GM23338 (cell line): ENCODE measurements at regions not wholly inside any gene's neighbourhood (a gene's known extent, or its start where the extent isn't known, plus 50 kb on each side); places are given as distances from the start of the nearest gene placed in this dataset.

Experiments
- ATAC-seq: fragments of 200-7000 bp; cut with Tn5 transposase; 3 replicates; pipeline ENCODE4 v1.9.1; 2020
- DNase-seq: peaks from one replicate; pipeline ENCODE4 v3.0.0-alpha.2; 2015; ENCODE audit warnings: low spot score
- H2AFZ ChIP-seq: fragments of 200-600 bp; sonication (generic); 2 replicates; pipeline ENCODE4 v1.8.0; 2016; ENCODE audit warnings: antibody characterized with exemption, mild to moderate bottlenecking, moderate library complexity
- H3F3A ChIP-seq: fragments of 200-600 bp; sonication (generic); replicated peaks from 2 replicates; pipeline ENCODE4 v1.8.0; 2017; ENCODE audit warnings: antibody characterized with exemption, mixed run types, low read depth
- H3K27ac ChIP-seq: fragments of 200-600 bp; sonication (generic); 2 replicates; pipeline ENCODE4 v1.6.1; 2016; ENCODE audit warnings: low read depth
- H3K27me3 ChIP-seq: fragments of 200-600 bp; sonication (generic); 2 replicates; pipeline ENCODE4 v1.8.0; 2016; ENCODE audit warnings: mild to moderate bottlenecking, mixed run types, moderate library complexity; ENCODE audit not compliant: insufficient read depth
- H3K36me3 ChIP-seq: fragments of 200-600 bp; sonication (generic); 2 replicates; pipeline ENCODE4 v1.8.0; 2016; ENCODE audit warnings: mild to moderate bottlenecking; ENCODE audit not compliant: insufficient read depth
- H3K4me1 ChIP-seq: fragments of 200-600 bp; sonication (generic); 2 replicates; pipeline ENCODE4 v1.8.0; 2016; ENCODE audit warnings: mild to moderate bottlenecking, moderate library complexity; ENCODE audit not compliant: insufficient read depth
- H3K4me2 ChIP-seq: fragments of 200-600 bp; sonication (generic); 2 replicates; pipeline ENCODE4 v1.7.1; 2017; ENCODE audit warnings: mixed run types
- H3K4me3 ChIP-seq: fragments of 200-600 bp; sonication (generic); 2 replicates; pipeline ENCODE4 v1.6.1; 2016; ENCODE audit warnings: mixed run types
- H3K79me2 ChIP-seq: fragments of 200-600 bp; sonication (generic); replicated peaks from 2 replicates; pipeline ENCODE4 v1.8.0; 2017; ENCODE audit warnings: mild to moderate bottlenecking; ENCODE audit not compliant: insufficient read depth
- H3K9me2 ChIP-seq: fragments of 200-600 bp; sonication (generic); 2 replicates; pipeline ENCODE4 v1.8.0; 2017; ENCODE audit not compliant: insufficient read depth
- H4K20me1 ChIP-seq: fragments of 200-600 bp; sonication (generic); replicated peaks from 2 replicates; pipeline ENCODE4 v1.8.0; 2017; ENCODE audit warnings: mild to moderate bottlenecking; ENCODE audit not compliant: insufficient read depth
- H3K27ac Mint-ChIP-seq: 2 replicates; pipeline ENCODE4 v1.8.0; 2020; ENCODE audit warnings: inconsistent platforms, mild to moderate bottlenecking, moderate library complexity, mixed read lengths
- H3K27me3 Mint-ChIP-seq: 3 replicates; pipeline ENCODE4 v1.8.0; 2022; ENCODE audit warnings: low read depth, mild to moderate bottlenecking, moderate library complexity, mixed read lengths, inconsistent platforms; ENCODE audit not compliant: insufficient read depth, poor library complexity
- H3K36me3 Mint-ChIP-seq: 3 replicates; pipeline ENCODE4 v1.8.0; 2021; ENCODE audit warnings: low read depth, mild to moderate bottlenecking, inconsistent platforms, moderate library complexity, mixed read lengths
- H3K4me1 Mint-ChIP-seq: 3 replicates; pipeline ENCODE4 v1.8.0; 2020; ENCODE audit warnings: mild to moderate bottlenecking, inconsistent platforms, mixed read lengths
- H3K4me3 Mint-ChIP-seq: 3 replicates; pipeline ENCODE4 v1.8.0; 2021; ENCODE audit warnings: moderate library complexity, mild to moderate bottlenecking, inconsistent platforms, mixed read lengths
- H3K9me3 Mint-ChIP-seq: 3 replicates; pipeline ENCODE4 v1.8.0; 2020; ENCODE audit warnings: moderate library complexity, mild to moderate bottlenecking, inconsistent platforms, mixed read lengths
- CREB1 ChIP-seq: fragments of 250-450 bp; sonication (Bioruptor Pico); IDR thresholded peaks from 2 replicates; pipeline ENCODE4 v1.5.0; 2020; ENCODE audit warnings: low read depth, mild to moderate bottlenecking, moderate library complexity
- CTCF ChIP-seq, 2 experiments: fragments of 200-600 bp in 1 of 2; sonication (generic) in 1 of 2; conservative IDR thresholded peaks; 2 replicates each; pipeline versions ENCODE4 v1.5.1 to v1.6.1; 2016 to 2017; ENCODE audit warnings: antibody characterized with exemption in 2 of 2, low read depth in 2 of 2, mild to moderate bottlenecking in 2 of 2, moderate library complexity in 1 of 2
- ETS1 ChIP-seq: IDR thresholded peaks from 2 replicates; pipeline ENCODE4 v1.6.1; 2016; ENCODE audit warnings: antibody characterized with exemption
- EZH2 ChIP-seq: fragments of 200-600 bp; sonication (generic); IDR thresholded peaks from one replicate; pipeline ENCODE4 v1.8.0; 2017; ENCODE audit warnings: antibody characterized with exemption, mild to moderate bottlenecking, low read depth; ENCODE audit not compliant: unreplicated experiment
- EZH2phosphoT487 ChIP-seq: fragments of 200-600 bp; sonication (generic); IDR thresholded peaks from one replicate; pipeline ENCODE4 v1.8.1; 2018; ENCODE audit warnings: antibody characterized with exemption; ENCODE audit not compliant: unreplicated experiment
- JUNB ChIP-seq: IDR thresholded peaks from one replicate; pipeline ENCODE4 v1.6.1; 2016; ENCODE audit warnings: antibody characterized with exemption; ENCODE audit not compliant: unreplicated experiment
- NANOG ChIP-seq: IDR thresholded peaks from 2 replicates; pipeline ENCODE4 v1.6.1; 2016; ENCODE audit warnings: antibody characterized with exemption, borderline replicate concordance
- POLR2AphosphoS5 ChIP-seq: IDR thresholded peaks from 2 replicates; pipeline ENCODE4 v1.6.1; 2016; ENCODE audit warnings: antibody characterized with exemption, low read depth
- STAT1 ChIP-seq: IDR thresholded peaks from one replicate; pipeline ENCODE4 v1.6.1; 2016; ENCODE audit warnings: antibody characterized with exemption; ENCODE audit not compliant: unreplicated experiment
- ZNF114 ChIP-seq: fragments of 250-450 bp; sonication (Bioruptor Pico); IDR thresholded peaks from 2 replicates; pipeline ENCODE4 v1.5.0; 2020; ENCODE audit warnings: mild to moderate bottlenecking, moderate library complexity
- ZNF331 ChIP-seq: fragments of 250-450 bp; sonication (Bioruptor Pico); IDR thresholded peaks from 2 replicates; pipeline ENCODE4 v1.5.0; 2020; ENCODE audit warnings: low read depth, mild to moderate bottlenecking, moderate library complexity
- ZNF462 ChIP-seq: fragments of 250-450 bp; sonication (Bioruptor Pico); IDR thresholded peaks from 2 replicates; pipeline ENCODE4 v1.5.0; 2020; ENCODE audit warnings: mild to moderate bottlenecking, moderate library complexity

GRCh38 chr20:20875716-20876115 is 163.3 kb upstream of the RALGAPA2 start:
- H3K27me3 ChIP-seq: no peaks in the 10 kb centered on the region
- no peak overlapping the region for H3K4me3 ChIP-seq
- no peaks in the 10 kb centered on the region for H4K20me1 ChIP-seq
- H3K27ac Mint-ChIP-seq: no peak overlapping the region
- H3K27me3 Mint-ChIP-seq: peaks cover 2% of the 10 kb centered on the region
- H3K9me3 Mint-ChIP-seq: no peaks in the 10 kb centered on the region
- peaks cover 7% of the 10 kb centered on the region for H3K9me2 ChIP-seq
- ATAC-seq (no peak), DNase-seq (no peak)
- H3K4me1 Mint-ChIP-seq: no peaks in the 10 kb centered on the region
- no peak for TF ChIP-seq ETS1
- TF ChIP-seq POLR2AphosphoS5: no peak
- no peak for TF ChIP-seq EZH2
- TF ChIP-seq STAT1: no peak
- no peaks in the 10 kb centered on the region for H3K36me3 Mint-ChIP-seq
- H3K4me3 Mint-ChIP-seq: no peak overlapping the region
- no peaks in the 10 kb centered on the region for H3F3A ChIP-seq
- H3K27ac ChIP-seq: no peak overlapping the region
- H3K4me2 ChIP-seq: no peak overlapping the region
- no peaks in the 10 kb centered on the region for H3K4me1 ChIP-seq
- no peaks in the 10 kb centered on the region for H3K36me3 ChIP-seq
- H3K79me2 ChIP-seq: no peaks in the 10 kb centered on the region
- H2AFZ ChIP-seq: peak overlapping the region; percentile 80

DNA sequence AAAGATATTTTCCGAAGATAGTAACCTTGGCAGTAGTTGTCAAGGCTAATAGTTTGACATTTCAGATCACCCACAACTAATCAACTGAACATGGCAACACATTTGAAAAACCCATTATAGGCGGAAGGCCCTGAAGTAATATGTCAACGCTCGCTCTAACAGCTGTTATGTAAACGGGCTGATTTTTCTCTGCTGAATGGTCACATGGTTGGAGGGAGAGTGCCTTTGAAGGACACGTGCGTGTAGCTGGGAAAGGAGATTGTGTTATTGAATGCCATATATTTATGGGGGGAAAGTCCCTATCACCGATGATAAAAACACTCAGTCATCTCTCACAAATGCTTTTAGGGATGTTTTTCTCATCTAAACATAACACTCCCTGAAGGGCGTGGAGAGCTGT is 160.0 kb upstream of the RALGAPA2 start:
- no peak overlapping the region for H2AFZ ChIP-seq
- Mint-ChIP-seq H3K4me3 (no peak overlapping the region), H3K9me3 (no peaks in the 10 kb centered on the region), H3K36me3 (no peaks in the 10 kb centered on the region), H3K27me3 (no peaks in the 10 kb centered on the region), H3K27ac (no peak overlapping the region), H3K4me1 (no peaks in the 10 kb centered on the region)
- peaks cover 7% of the 10 kb centered on the region for H3K9me2 ChIP-seq
- no peak for ATAC-seq
- no peaks in the 10 kb centered on the region for H4K20me1 ChIP-seq
- H3F3A ChIP-seq: no peaks in the 10 kb centered on the region
- H3K4me2 ChIP-seq: no peak overlapping the region
- H3K36me3 ChIP-seq: no peaks in the 10 kb centered on the region
- H3K4me1 ChIP-seq: no peaks in the 10 kb centered on the region
- DNase-seq: no peak
- no peaks in the 10 kb centered on the region for H3K27me3 ChIP-seq
- no peak overlapping the region for H3K27ac ChIP-seq
- H3K4me3 ChIP-seq: no peak overlapping the region
- no peaks in the 10 kb centered on the region for H3K79me2 ChIP-seq
- no peak for TF ChIP-seq ZNF331 (CRISPR knock-in tag)
- no peak for TF ChIP-seq CTCF (conservative IDR thresholded peaks at IDR 0.05; ENCODE audit: low read depth in 2 of 2)
- TF ChIP-seq ETS1: no peak
- TF ChIP-seq POLR2AphosphoS5: no peak
- TF ChIP-seq JUNB: no peak
- TF ChIP-seq NANOG: no peak
- no peak for TF ChIP-seq EZH2
- TF ChIP-seq EZH2phosphoT487: no peak
- no peak for TF ChIP-seq CREB1 (CRISPR knock-in tag)
- TF ChIP-seq ZNF114: no peak
- no peak for TF ChIP-seq ZNF462 (CRISPR knock-in tag)
